ENCODE measurements at regions not wholly inside any gene's neighbourhood (a gene's known extent, or its start where the extent isn't known, plus 50 kb on each side); places are given as distances from the start of the nearest gene placed in this dataset.

DNA sequence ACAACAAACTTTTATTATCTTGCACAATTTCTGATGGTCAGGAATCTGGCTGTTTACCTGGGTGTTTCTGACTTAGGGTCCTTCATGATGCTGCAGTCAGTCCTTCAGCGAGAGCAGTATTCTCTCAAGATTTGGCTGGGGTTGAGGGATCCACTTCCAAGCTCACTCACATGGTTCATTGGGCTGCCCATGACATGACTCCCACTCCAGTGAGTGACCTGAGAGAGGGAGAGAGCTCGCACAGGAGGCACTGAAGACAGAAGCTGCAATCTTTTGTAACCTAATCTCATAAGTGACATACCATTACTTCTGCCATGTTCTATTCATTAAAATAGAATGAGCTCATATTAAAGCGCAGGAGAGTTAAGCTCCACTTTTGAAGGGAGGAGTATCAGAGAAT lies 212.6 kb downstream of the SPATA31D1 start:
- CTCF ChIA-PET, result no interaction called here
- H3K27me3 Mint-ChIP-seq, result no peaks in the 10 kb centered on the region
- DNase-seq, result no peak
- no peaks in the 10 kb centered on the region for H3K36me3 Mint-ChIP-seq
- H3K4me3 Mint-ChIP-seq, result no peak overlapping the region
- no peak overlapping the region for H3K27ac Mint-ChIP-seq
- H3K4me1 Mint-ChIP-seq, result no peaks in the 10 kb centered on the region
- H3K9me3 Mint-ChIP-seq, result no peaks in the 10 kb centered on the region

DNA sequence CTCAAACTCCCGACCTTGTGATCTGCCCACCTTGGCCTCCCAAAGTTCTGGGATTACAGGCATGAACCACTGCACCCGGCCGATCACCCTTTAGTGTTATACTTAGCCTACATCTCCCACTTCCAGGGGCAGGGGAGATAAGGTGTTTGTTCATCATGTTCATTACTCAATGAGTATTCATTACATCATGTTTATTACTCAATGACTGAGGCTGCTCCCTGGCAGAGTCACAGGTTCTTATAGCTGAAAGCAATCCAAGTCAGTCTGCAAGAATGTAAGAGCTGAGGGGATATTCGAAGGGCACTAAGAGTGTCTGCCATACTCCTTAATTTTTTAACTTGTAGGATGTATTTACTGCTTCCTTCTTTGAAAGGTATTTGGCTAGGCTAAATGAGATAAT lies 214.2 kb downstream of the SPATA31D1 start:
- no peak for DNase-seq
- Mint-ChIP-seq H3K9me3 (no peaks in the 10 kb centered on the region), H3K27ac (no peak overlapping the region), H3K36me3 (no peaks in the 10 kb centered on the region), H3K4me1 (no peaks in the 10 kb centered on the region), H3K27me3 (no peaks in the 10 kb centered on the region), H3K4me3 (no peak overlapping the region)
- CTCF ChIA-PET, result no interaction called here

DNA sequence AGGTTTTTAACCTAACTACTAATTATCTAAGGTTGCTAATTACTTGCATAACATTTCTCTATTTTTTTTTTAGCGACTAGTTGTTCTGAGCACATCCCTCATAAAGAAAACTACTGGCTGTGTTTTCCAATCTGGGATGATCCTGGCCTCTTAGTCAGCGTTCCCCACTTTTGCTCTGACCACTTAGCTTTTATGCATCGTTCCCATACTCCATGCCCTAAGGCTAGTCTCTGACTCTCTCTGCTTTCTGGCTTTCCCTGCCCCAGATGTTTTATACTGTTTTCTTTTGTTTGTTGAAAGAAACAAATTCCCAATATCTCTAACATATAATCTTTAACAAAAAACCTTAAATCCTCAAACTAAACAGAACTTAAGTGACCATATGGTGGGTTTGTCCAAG lies 217.9 kb downstream of the SPATA31D1 start:
- no peak for DNase-seq
- no peaks in the 10 kb centered on the region for H3K4me1 Mint-ChIP-seq
- peaks cover 6% of the 10 kb centered on the region for H3K9me3 Mint-ChIP-seq
- CTCF ChIA-PET, result no interaction called here
- H3K27me3 Mint-ChIP-seq, result no peaks in the 10 kb centered on the region
- no peak overlapping the region for H3K4me3 Mint-ChIP-seq
- no peaks in the 10 kb centered on the region for H3K36me3 Mint-ChIP-seq
- no peak overlapping the region for H3K27ac Mint-ChIP-seq

DNA sequence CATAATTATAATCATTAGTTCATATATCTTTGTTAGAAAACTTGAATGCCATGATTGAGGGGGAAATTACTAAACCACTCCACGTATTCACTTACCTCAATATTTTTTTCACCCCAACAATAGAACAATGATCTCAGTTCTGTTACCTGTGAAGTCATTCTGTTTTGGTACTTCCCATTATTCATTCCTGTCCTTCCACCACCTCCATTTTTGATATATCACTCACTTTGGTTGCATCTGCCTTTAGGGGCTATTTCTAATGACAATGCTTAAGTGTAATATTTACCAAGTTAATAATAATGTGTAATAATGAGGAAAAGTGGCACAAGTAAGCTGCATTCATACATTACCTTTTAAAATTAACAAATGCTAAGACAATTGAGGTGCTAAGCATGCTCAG lies 218.4 kb downstream of the SPATA31D1 start:
- no peaks in the 10 kb centered on the region for H3K27me3 Mint-ChIP-seq
- H3K9me3 Mint-ChIP-seq, result peaks cover 6% of the 10 kb centered on the region
- no peaks in the 10 kb centered on the region for H3K4me1 Mint-ChIP-seq
- H3K27ac Mint-ChIP-seq, result no peak overlapping the region
- CTCF ChIA-PET, result no interaction called here
- H3K36me3 Mint-ChIP-seq, result no peaks in the 10 kb centered on the region
- no peak for DNase-seq
- no peak overlapping the region for H3K4me3 Mint-ChIP-seq

DNA sequence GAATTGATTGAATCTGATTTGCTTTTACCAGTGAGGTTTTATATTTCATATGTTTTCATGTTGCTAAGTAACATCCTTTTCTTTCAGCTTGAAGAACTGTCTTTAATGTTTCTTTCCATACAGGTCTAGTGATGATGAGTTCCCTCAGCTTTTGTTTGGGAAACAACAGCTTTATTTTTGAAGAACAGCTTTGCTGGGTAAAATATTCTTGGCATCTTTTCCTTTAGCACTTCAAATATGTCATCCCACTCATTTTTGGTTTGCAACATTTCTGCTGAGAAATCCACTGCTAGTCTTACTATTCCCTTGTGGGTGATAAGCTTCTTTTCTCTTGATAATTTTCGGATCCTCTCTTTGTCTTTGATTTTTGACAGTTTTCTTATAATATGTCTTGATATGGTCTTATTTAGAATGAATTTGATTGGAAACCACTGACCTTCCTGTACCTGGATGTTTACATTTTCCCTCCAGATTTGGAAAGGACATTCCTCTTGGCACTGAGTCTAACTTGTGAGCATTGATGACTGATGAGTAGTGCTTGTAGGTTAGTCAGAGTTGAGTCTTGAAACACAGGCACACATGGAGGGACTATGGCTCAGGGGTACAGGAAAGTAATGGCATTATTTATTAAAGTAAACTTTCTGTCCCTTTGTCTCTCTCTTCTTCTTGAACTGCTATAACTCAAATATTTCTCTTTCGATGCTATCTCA lies 220.3 kb downstream of the SPATA31D1 start:
- CTCF ChIA-PET, result no interaction called here
- DNase-seq, result no peak
- no peak overlapping the region for H3K27ac Mint-ChIP-seq
- no peak overlapping the region for H3K4me3 Mint-ChIP-seq
- H3K36me3 Mint-ChIP-seq, result no peaks in the 10 kb centered on the region
- no peaks in the 10 kb centered on the region for H3K4me1 Mint-ChIP-seq
- no peaks in the 10 kb centered on the region for H3K27me3 Mint-ChIP-seq
- H3K9me3 Mint-ChIP-seq, result peaks cover 6% of the 10 kb centered on the region

DNA sequence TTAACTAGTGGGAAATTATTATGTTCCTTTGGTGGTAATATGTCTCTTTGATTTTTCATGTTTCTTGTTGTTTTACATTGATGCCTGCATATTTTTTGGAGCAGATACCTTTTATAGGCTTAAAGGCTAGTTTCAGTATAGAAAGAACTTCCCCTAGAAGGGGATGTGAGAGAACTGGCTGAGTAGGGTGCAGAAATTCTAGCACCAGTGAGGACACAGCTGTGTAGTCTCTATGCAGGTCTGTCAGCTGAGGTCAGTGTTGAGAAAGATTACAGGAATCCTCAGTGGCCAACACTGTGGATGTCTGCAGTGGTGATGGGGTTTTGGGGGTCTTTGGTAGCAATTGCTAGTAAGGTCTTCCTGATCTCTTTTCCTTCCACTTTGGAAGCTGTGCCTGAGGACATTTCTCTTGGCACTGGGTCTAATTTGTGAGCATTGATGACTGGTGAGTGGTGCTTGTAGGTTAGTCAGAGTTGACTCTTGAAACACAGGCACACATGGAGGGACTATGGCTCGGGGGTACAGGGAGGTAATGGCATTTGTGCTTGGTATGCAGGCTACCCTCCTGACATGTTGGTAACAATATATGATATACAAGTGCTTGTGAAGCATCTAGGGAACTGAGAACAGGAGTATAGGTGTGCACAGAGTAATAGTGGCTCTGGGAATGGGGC lies 221.4 kb downstream of the SPATA31D1 start:
- no peak for DNase-seq
- peaks cover 6% of the 10 kb centered on the region for H3K9me3 Mint-ChIP-seq
- H3K27ac Mint-ChIP-seq, result no peak overlapping the region
- no peak overlapping the region for H3K4me3 Mint-ChIP-seq
- no peaks in the 10 kb centered on the region for H3K4me1 Mint-ChIP-seq
- CTCF ChIA-PET, result no interaction called here
- H3K36me3 Mint-ChIP-seq, result no peaks in the 10 kb centered on the region
- H3K27me3 Mint-ChIP-seq, result no peaks in the 10 kb centered on the region

DNA sequence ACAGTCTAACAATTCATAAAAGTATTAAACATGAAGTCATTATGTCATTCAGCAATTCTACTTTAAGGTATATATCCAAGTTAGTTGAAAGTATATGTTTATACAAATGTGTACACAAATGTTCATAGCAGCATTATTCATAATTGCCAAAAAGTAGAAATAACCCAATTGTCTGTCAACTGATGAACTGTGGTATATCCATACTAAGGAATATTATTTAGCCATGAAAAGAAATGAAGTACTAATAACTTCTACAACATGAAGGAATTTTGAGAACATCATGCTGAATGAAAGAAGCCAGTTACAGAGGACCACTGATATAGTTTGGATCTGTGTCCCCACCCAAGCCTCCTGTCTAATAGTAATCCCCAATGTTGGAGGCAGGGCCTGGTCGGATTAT lies 224.3 kb downstream of the SPATA31D1 start:
- H3K27me3 Mint-ChIP-seq, result no peaks in the 10 kb centered on the region
- H3K4me1 Mint-ChIP-seq, result no peaks in the 10 kb centered on the region
- peaks cover 10% of the 10 kb centered on the region for H3K9me3 Mint-ChIP-seq
- no peak for DNase-seq
- CTCF ChIA-PET, result no interaction called here
- no peak overlapping the region for H3K27ac Mint-ChIP-seq
- no peak overlapping the region for H3K4me3 Mint-ChIP-seq
- no peaks in the 10 kb centered on the region for H3K36me3 Mint-ChIP-seq

DNA sequence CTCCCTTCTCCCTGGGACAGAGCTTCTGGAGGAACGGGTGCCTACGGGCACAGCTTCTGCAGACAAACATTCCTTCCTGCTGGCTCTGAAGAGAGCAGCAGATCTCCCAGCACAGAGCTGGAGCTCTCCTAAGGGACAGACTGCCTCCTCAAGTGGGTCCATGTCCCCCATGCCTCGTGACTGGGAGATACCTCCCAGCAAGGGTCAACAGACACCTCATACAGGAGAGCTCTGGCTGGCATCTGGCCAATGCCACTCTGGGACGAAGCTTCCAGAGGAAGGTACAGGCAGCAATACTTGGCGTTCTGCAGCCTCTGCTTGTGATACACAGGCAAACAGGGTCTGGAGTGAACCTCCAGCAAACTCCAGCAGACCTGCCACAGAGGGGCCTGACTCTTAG lies 227.9 kb downstream of the SPATA31D1 start:
- Mint-ChIP-seq H3K9me3 (peaks cover 8% of the 10 kb centered on the region), H3K4me3 (no peak overlapping the region), H3K27me3 (no peaks in the 10 kb centered on the region), H3K27ac (no peak overlapping the region), H3K4me1 (no peaks in the 10 kb centered on the region), H3K36me3 (no peaks in the 10 kb centered on the region)
- CTCF ChIA-PET, result no interaction called here
- DNase-seq, result no peak

DNA sequence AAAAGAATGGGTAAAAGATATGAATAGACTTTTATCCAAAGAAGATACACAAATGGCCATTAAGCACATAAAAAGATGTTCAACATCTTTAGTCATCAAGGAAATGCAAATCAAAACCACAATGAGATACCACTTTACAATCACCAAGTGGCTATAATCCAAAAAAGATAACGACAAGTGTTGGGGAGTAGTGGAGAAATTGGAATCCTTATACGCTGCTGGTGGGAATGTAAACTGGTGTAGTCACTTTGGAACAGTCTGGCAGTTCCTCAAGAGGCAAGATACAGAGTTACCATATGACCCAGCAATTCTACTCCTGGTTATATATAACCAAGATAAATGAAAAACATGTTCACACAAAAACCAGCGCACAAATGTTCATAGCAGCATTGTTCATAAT lies 234.9 kb downstream of the SPATA31D1 start:
- H3K9me3 Mint-ChIP-seq, result peaks cover 11% of the 10 kb centered on the region
- no peaks in the 10 kb centered on the region for H3K4me1 Mint-ChIP-seq
- H3K27ac Mint-ChIP-seq, result no peak overlapping the region
- no peak overlapping the region for H3K4me3 Mint-ChIP-seq
- H3K36me3 Mint-ChIP-seq, result no peaks in the 10 kb centered on the region
- DNase-seq, result no peak
- no peaks in the 10 kb centered on the region for H3K27me3 Mint-ChIP-seq
- CTCF ChIA-PET, result no interaction called here

DNA sequence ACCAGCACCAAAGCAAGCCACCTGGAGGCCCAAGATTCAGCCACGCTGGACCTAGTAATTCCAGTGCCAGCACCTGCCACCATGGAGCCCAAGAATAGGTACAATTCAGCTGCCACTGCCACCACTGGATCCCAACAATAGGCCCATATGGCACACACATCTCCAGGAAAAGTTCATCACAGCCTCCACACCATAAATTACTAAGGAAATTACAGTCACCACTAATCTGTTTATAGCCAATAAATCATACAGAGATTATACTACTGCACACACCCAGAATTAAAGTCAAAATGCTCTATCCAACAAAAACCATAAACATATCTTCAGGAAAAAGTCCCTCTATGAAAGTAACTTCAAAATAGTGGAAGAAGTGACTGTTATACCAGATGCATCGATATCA lies 242.8 kb downstream of the SPATA31D1 start:
- no peaks in the 10 kb centered on the region for H3K27me3 Mint-ChIP-seq
- CTCF ChIA-PET, result no interaction called here
- H3K36me3 Mint-ChIP-seq, result no peaks in the 10 kb centered on the region
- no peak overlapping the region for H3K27ac Mint-ChIP-seq
- no peaks in the 10 kb centered on the region for H3K4me1 Mint-ChIP-seq
- DNase-seq, result no peak
- H3K9me3 Mint-ChIP-seq, result peaks cover 29% of the 10 kb centered on the region
- H3K4me3 Mint-ChIP-seq, result no peak overlapping the region

DNA sequence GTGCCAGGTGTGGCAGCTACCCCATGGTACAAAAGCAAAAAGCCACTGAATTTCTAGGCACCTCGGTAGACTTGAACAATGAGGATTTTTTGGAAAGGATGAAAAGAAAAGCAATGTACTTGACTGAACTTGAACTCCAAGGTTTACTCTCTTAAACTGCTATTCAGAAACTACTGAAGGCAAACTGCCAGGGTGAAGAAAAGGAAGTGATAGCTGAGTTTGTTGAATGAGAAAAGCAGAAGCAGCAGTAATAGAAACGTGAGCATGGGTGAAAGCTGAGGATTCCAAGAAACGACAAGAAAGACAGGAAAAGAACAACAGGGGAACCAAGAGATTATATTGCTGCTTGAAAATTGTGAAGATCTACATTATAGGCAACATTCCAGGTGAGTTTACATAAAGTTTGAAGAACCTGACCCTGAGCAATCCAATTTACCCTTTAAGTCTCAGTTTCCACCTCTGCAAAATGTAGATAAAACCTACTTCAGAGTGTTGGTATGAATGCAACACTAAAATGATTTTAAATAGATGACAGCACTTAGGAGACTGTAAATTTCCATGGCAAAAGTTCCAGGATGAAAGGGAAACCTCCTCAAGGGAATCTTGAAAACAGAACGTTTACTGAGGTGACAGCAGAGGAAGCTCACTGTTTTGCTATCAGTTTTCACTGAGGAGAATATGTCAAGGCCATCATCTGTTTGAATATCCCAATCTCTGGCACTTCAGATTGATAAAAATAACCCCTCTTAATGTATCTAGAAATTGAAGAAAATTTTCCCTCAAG lies 245.8 kb downstream of the SPATA31D1 start:
- Mint-ChIP-seq H3K27ac (no peak overlapping the region), H3K9me3 (peaks cover 29% of the 10 kb centered on the region), H3K36me3 (no peaks in the 10 kb centered on the region), H3K27me3 (no peaks in the 10 kb centered on the region), H3K4me3 (no peak overlapping the region), H3K4me1 (no peaks in the 10 kb centered on the region)
- CTCF ChIA-PET, result no interaction called here
- DNase-seq, result no peak

DNA sequence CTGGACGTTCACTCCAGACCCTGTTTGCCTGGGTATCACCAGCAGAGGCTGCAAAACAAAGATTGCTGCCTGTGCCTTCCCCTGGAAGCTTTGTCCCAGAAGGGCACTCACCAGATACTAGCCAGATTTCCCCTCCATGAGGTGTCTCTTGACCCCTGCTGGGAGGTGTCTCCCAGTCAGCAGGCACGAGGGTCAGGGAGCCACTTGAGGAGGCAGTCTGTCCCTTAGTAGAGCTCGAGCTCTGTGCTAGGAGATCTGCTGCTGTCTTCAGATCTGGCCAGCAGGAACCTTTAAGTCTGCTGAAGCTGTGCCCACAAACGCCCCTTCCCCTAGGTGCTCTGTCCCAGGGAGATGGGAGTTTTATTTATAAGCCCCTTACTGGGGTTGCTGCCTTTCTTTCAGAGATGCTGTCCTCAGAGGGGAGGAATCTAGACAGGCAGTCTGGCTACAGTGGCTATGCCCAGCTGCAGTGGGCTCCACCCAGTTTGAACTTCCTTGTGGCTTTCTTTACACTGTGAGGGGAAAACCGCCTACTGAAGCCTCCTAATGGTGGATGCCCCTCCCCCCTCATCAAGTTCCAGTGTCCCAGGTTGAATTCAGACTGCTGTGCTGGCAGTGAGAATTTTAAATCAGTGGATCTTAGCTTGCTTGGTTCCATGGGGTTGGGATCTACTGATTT lies 253.9 kb downstream of the SPATA31D1 start:
- Mint-ChIP-seq H3K27me3 (no peaks in the 10 kb centered on the region), H3K27ac (no peak overlapping the region), H3K4me3 (no peak overlapping the region), H3K9me3 (peaks cover 19% of the 10 kb centered on the region), H3K36me3 (no peaks in the 10 kb centered on the region), H3K4me1 (no peaks in the 10 kb centered on the region)
- CTCF ChIA-PET, result no interaction called here
- no peak for DNase-seq

DNA sequence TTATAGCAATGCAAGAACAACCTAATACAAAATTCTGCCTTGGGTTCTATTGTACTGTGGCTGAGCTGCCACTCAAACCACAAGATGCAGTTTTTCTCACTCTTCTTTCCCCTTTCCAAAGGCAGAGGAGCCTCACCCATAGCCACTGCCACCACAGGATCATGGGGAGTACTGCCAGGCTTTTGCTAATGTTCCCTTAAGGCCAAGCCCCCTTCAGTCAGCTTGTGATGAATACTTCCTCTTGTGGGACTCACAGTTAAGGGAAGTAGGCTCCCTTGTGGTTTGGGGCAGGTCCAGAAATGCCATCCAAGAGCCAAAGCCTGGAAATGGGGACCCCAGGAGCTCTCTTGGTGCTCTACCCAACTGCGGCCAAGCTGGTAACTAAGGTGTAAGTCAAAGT lies 258.7 kb downstream of the SPATA31D1 start:
- H3K36me3 Mint-ChIP-seq, result no peaks in the 10 kb centered on the region
- no peak overlapping the region for H3K4me3 Mint-ChIP-seq
- peaks cover 5% of the 10 kb centered on the region for H3K9me3 Mint-ChIP-seq
- H3K27me3 Mint-ChIP-seq, result no peaks in the 10 kb centered on the region
- no peak overlapping the region for H3K27ac Mint-ChIP-seq
- no peak for DNase-seq
- CTCF ChIA-PET, result no interaction called here
- H3K4me1 Mint-ChIP-seq, result no peaks in the 10 kb centered on the region

DNA sequence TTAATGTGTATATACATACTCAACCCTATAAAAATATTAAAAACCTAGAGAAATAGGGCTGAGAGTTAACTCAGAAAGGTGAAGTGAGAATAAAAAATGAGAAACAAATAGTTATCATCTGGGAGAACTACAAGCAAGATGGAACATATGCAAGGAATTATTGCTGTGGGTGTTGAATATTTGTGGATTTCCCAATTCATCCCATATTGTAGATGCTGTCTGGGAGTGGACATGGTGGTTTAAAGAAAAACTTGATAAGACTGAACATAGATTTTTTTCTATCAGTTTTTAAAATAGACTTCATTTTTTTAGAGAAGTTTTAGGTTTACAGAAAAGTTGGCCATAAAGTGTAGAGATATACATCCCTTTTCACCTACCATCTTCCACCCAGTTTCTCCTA lies 263.5 kb downstream of the SPATA31D1 start:
- no peak overlapping the region for H3K4me3 Mint-ChIP-seq
- no peak for DNase-seq
- no peaks in the 10 kb centered on the region for H3K27me3 Mint-ChIP-seq
- H3K36me3 Mint-ChIP-seq, result no peaks in the 10 kb centered on the region
- no peaks in the 10 kb centered on the region for H3K4me1 Mint-ChIP-seq
- no peaks in the 10 kb centered on the region for H3K9me3 Mint-ChIP-seq
- CTCF ChIA-PET, result no interaction called here
- H3K27ac Mint-ChIP-seq, result no peak overlapping the region
